ENCODE measurements at regions not wholly inside any gene's neighbourhood (a gene's known extent, or its start where the extent isn't known, plus 50 kb on each side); places are given as distances from the start of the nearest gene placed in this dataset.

GRCh38 chr2:13542642-13543041 lies 825.9 kb downstream of the TRIB2 start:
- no peaks in the 10 kb centered on the region for H3K36me3 ChIP-seq
- intact Hi-C loops (cut with DNase I): no loop called here
- no peaks in the 10 kb centered on the region for H3K27me3 ChIP-seq
- no peak for TF ChIP-seq EP300 (IDR thresholded peaks at IDR 0.05)
- no peak for TF ChIP-seq POLR2A (IDR thresholded peaks at IDR 0.05; ENCODE audit: low read depth)
- no peak for TF ChIP-seq POLR2AphosphoS5 (IDR thresholded peaks at IDR 0.05)
- no peak for TF ChIP-seq CTCF (IDR thresholded peaks at IDR 0.05)
- H3K27ac ChIP-seq (replicated peaks in 1 of 4): no peak overlapping the region
- no peak overlapping the region for H3K4me3 ChIP-seq
- no peak for DNase-seq (ENCODE audit: extremely low spot score)
- WGBS: 75% methylated on average over 5 of the region's 5 CpGs
- H3K9me3 ChIP-seq: no peaks in the 10 kb centered on the region
- no peaks in the 10 kb centered on the region for H3K4me1 ChIP-seq

GRCh38 chr2:13543550-13543949 lies 826.8 kb downstream of the TRIB2 start:
- Histone ChIP-seq H3K9me3 (no peaks in the 10 kb centered on the region), H3K4me1 (no peaks in the 10 kb centered on the region), H3K36me3 (no peaks in the 10 kb centered on the region), H3K27ac (replicated peaks in 1 of 4) (no peak overlapping the region), H3K27me3 (no peaks in the 10 kb centered on the region), H3K4me3 (no peak overlapping the region)
- intact Hi-C loops (cut with DNase I): no loop called here
- DNase-seq (ENCODE audit: extremely low spot score): no peak
- TF ChIP-seq POLR2AphosphoS5 (IDR thresholded peaks at IDR 0.05) (no peak), POLR2A (IDR thresholded peaks at IDR 0.05; ENCODE audit: low read depth) (no peak), EP300 (IDR thresholded peaks at IDR 0.05) (no peak), CTCF (IDR thresholded peaks at IDR 0.05) (no peak)
- WGBS: 85% methylated on average over 1 of the region's 1 CpG

- H3K9me3 ChIP-seq: no peaks in the 10 kb centered on the region
- TF ChIP-seq POLR2A (IDR thresholded peaks at IDR 0.05; ENCODE audit: low read depth) (no peak), CTCF (IDR thresholded peaks at IDR 0.05) (no peak), POLR2AphosphoS5 (IDR thresholded peaks at IDR 0.05) (no peak), EP300 (IDR thresholded peaks at IDR 0.05) (no peak)
- H3K4me1 ChIP-seq: no peaks in the 10 kb centered on the region
- DNase-seq (ENCODE audit: extremely low spot score): no peak
- H3K36me3 ChIP-seq: no peaks in the 10 kb centered on the region
- 60% methylated on average over 2 of the region's 2 CpGs for WGBS
- no peak overlapping the region for H3K4me3 ChIP-seq
- H3K27ac ChIP-seq (replicated peaks in 1 of 4): no peak overlapping the region
- H3K27me3 ChIP-seq: no peaks in the 10 kb centered on the region
- intact Hi-C loops (cut with DNase I): no loop called here
These were observed 828.6 kb downstream of the TRIB2 start for GRCh38 chr2:13545320-13545719.

GRCh38 chr2:13546131-13546530 lies 829.4 kb downstream of the TRIB2 start:
- no peaks in the 10 kb centered on the region for H3K9me3 ChIP-seq
- 47% methylated on average over 1 of the region's 1 CpG for WGBS
- H3K27ac ChIP-seq (replicated peaks in 1 of 4): no peak overlapping the region
- H3K4me3 ChIP-seq: no peak overlapping the region
- no peak for TF ChIP-seq EP300 (IDR thresholded peaks at IDR 0.05)
- no peak for TF ChIP-seq POLR2A (IDR thresholded peaks at IDR 0.05; ENCODE audit: low read depth)
- no peak for TF ChIP-seq POLR2AphosphoS5 (IDR thresholded peaks at IDR 0.05)
- no peak for TF ChIP-seq CTCF (IDR thresholded peaks at IDR 0.05)
- no peaks in the 10 kb centered on the region for H3K27me3 ChIP-seq
- intact Hi-C loops (cut with DNase I): no loop called here
- no peaks in the 10 kb centered on the region for H3K36me3 ChIP-seq
- no peak for DNase-seq (ENCODE audit: extremely low spot score)
- no peaks in the 10 kb centered on the region for H3K4me1 ChIP-seq
